Amygdala (tissue), 56 donors: ENCODE measurements at regions not wholly inside any gene's neighbourhood (a gene's known extent, or its start where the extent isn't known, plus 50 kb on each side); places are given as distances from the start of the nearest gene placed in this dataset.
"Not testable (repeated sequence)": the region's sequence is repeated elsewhere in the genome, so short reads cannot be mapped to it uniquely, and the experiment has no call there.

Experiments used
- DNase-seq, 56 donors: peaks; one replicate each; lab custom pipeline; 2025; lab: John Stamatoyannopoulos, UW

DNA sequence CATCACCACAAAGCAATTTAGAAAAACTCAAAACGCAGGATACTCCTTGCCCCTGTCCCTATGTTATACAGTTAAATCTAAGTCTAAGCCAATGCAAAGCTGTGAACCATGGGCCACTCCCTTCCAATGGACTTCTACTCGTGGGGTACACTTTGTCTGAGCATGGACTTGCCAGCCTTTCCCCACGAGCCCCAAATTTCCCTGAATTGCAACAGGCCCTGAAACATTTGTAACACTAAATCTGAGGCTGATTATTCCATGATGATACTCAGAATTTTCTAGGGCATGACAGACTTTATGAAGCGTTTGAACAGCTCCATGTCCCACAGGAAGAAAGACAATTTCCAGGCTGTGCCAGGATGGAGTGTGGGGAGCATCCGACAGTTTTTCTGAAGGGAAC is 189.6 kb downstream of the TXNL1 start:
- DNase-seq = no peak

GRCh38 chr18:56445422-56445821 is 193.0 kb downstream of the TXNL1 start:
- DNase-seq = no peak

- DNase-seq = no peak
Measured at GRCh38 chr18:56444201-56444600, 194.2 kb downstream of the TXNL1 start.

DNA sequence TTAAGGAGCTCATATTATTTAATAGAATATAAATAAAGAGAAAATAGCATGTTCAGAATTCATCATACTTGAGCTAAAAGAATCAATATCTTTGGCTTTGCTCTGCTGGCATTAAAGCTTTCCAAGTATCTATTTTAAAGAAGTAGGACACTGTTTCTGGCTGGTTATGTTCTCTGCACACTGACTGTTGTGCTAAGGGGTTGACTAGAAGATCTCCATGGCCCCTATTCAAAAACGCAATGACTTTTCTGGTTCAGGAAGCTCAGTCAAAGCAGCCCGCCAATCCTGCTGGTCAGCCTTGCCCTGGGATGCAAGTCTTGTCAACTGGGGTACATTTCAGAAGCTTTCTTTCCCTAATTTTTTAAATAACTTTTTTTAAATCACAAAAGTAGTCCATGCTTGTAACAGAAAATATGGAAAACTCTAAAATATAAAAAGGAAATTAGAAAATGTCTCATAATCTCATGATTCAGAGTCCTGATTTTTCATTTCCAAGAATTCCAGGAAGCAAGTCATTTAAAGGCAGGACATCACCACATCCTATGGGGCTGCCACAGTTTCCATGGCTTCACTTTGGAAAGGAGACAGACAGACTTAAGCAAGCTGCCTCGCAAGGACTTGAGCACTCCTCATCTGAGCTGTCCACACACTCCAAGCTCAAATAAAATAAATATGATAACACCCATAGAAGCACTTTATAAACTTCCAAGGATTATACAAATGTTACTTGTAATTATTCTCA is 195.1 kb downstream of the TXNL1 start:
- no peak for DNase-seq

DNA sequence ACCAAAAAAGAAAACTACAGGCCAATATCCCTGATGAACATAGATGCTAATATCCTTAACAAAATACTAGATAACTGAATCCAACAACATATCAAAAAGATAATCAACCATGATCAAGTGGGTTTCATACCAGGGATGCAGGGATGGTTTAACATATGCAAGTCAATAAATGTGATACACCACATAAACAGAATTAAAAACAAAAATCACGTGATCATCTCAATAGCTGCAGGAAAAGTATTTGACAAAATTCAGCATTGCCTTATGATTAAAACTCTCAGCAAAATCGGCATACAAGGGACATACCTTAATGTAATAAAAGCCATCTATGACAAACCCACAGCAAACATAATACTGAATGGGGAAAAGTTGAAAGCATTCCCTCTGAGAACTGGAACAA is 199.9 kb downstream of the TXNL1 start:
- DNase-seq = not testable (repeated sequence)

- no peak for DNase-seq
Measured at GRCh38 chr18:56436651-56437050, 201.7 kb downstream of the TXNL1 start.

- no peak for DNase-seq
Measured at GRCh38 chr18:56433919-56434318, 204.5 kb downstream of the TXNL1 start.

DNA sequence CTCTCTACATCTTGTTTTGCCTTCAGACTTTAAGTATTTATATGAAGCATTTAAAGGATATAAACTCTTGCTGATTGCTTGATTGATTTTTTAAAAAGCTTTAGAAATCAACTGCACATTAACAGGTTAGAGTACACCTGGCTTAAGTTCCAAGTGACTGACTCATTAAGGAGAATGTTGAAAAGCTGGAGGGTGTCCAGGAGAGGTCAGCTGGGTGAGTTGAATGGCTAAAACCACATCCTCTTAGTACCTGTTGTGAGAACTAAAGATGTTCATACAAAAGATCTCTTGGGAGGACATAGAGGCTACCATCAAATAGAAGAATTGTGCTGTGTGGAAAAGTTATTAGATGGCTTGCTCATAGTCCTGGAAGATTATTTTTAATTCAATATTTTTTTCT is 206.8 kb downstream of the TXNL1 start:
- no peak for DNase-seq

- no peak for DNase-seq
Measured at GRCh38 chr18:56423626-56424025, 214.8 kb downstream of the TXNL1 start.

DNA sequence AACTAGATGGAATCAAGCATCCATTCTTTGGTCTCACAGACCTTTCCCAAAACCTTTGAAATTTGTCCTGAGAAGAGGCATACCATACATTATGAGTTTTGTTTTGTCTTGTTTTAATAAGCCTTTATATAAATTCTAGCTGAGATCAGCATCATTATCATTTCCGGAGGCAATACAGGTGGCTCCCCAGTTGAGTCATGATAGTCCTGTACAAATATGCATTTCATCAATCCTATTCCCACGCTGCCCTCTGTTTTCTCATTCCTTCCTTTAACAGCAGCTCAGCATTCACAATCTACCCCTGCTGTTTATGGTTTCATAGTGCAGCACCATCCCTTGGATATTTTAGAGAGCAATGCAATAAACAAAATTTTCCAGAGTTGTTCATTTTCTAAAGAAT is 216.7 kb downstream of the TXNL1 start:
- DNase-seq = no peak

DNA sequence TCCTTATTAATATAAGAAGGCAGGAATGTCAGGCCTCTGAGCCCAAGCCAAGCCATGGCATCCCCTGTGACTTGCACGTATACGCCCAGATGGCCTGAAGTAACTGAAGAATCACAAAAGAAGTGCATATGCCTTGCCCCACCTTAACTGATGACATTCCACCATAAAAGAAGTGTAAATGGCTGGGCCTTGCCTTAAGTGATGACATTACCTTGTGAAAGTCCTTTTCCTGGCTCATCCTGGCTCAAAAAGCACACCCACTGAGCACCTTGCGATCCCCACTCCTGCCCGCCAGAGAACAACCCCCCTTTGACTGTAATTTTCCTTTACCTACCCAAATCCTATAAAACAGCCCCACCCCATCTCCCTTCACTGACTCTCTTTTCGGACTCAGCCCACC is 217.5 kb downstream of the TXNL1 start:
- DNase-seq = not testable (repeated sequence)

GRCh38 chr18:56414357-56414756 is 224.0 kb downstream of the TXNL1 start:
- no peak for DNase-seq

DNA sequence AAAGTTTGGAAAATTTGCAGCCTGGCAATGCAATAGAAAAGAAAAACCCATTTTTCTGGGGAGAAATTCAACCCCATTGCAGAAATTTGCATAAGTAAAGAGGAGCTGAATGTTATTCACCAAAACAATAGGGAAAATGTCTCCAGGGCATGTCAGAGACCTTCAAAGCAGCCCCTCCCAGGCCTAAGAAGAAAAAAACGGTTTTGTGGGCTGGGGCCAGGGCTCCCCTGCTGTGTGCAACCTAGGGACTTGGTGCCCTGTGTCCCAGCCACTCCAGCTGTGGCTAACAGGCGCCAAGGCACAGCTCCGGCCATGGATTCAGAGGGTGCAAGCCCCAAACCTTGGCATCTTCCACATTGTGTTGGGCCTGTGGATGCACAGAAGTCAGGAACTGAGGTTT is 224.5 kb downstream of the TXNL1 start:
- DNase-seq = no peak

DNA sequence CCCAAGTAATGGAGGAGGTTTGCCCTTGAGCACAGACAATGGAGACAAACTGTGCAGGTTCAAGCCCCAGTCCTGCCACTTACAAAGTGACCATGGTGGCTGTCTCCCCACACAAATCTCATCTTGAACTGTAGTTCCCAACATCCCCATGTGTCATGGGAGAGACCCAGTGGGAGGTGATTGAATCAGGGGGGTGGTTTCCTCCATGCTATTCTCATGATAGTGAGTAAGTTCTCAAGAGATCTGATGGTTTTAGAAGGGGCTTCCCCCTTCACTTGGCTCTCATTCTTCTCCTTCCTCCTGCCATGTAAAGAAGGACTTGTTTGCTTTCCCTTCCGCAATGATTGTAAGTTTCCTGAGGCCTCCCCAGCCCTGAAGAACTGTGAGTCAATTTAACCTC is 225.4 kb downstream of the TXNL1 start:
- no peak for DNase-seq

DNA sequence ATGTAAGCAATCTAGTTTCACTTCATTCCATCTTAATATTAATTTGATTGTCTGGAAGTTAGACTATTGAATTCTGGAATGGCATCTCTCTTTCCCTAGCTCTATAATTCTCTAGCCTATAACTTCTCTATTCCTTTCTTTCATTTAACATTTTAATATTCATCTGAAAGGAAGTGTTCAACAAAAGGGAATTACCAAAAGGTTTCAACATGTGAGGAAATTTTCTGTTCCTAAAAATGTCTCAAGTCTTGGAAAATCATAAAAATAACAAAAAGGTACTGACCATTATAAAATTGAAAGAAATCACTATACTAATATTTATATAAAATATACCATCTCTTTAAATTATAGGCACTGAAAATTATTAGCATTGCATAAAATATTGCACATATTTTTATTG is 228.7 kb downstream of the TXNL1 start:
- no peak for DNase-seq

GRCh38 chr18:56407646-56408180 is 230.7 kb downstream of the TXNL1 start:
- no peak for DNase-seq

- DNase-seq = no peak
Measured at GRCh38 chr18:56402872-56403516, 235.4 kb downstream of the TXNL1 start.

- no peak for DNase-seq
Measured at GRCh38 chr18:56393870-56394269, 244.5 kb downstream of the TXNL1 start.

DNA sequence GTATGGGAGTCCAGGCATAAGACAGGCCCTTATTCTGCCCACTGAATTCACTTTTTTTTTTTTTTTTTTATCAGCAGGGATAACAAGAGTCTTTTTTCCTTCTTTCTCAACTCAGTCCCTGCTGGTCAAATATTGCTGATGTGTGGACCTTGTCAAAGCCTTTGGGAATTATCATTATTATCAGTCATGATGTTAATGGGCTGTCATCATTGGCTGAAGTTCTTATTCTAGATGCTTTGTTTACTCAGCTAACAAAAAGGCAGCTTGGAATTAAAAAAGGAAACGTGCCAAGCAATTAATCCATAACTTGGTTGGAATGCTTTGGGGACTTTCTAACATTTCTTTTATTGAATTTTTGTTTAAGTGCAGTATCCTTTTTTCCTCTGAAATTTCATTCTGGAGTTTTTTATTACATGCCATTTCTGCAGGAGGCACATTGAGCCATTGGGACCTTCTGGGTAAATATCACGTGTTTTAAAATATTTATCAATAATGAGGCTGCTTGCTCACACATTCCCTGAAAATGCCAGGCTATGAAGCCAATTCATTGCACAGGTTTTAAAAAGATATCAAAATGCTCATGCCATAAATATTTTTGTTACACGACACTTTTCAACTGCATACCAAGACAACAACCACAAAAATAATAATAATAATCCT is 246.3 kb downstream of the TXNL1 start:
- DNase-seq = no peak

DNA sequence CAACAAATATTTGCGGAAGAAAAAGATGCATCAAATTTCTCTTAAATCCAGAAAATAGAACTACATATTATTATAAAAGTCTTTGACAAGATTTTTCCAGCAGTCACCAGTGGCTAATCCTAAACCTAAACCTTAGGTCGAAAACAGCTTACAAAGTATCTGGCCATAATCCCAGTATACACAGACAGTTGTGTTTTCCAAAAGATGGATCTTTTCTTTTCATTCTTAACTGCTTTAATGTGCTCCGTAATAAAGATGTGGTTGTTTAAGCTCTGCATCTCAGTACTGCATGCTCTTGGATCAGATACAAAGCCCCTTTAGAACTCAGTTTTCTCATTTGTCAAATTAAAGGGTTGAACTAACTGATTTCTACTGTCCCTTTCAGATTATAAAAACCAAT is 247.8 kb downstream of the TXNL1 start:
- DNase-seq = no peak

DNA sequence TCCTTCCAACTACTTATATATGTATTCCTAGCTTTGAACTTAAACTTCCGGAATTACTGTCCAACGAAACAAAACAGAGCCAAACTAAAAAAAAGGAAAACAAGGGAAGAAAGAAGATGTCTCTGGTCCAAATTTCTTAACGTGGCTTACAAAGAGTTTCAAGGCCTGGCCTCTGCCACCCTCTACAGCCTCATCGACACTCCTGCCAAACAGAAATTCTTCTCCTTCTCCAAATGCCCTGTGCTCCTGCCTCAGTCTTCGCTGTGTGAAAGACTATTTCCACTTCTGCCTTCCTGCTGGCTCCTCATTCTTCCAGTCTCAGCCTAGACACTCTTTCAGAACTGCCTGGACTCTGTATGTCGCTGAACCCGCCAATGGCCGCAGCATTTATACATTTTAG is 249.2 kb downstream of the TXNL1 start:
- DNase-seq = peak in 9 of 56 donors; percentile 1 to 24 (median 8)

DNA sequence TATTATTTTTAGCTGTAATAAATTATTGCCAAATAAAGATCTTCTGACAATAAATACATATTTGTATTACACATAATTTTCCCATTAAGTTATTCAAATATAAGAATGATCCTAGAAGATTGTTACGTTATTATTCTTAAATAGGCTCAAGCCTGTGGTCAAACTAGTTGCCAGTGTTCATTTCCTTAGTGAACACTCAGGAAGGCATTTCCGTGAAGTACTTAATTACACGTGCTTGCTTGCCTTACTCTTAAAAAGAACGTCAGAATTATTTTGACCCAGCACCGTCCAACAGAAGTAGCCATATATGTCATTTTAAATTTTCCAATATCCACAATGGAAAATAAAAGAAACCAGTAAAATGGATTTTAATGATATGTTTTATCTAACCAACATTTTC is 249.8 kb downstream of the TXNL1 start:
- DNase-seq = no peak
